ENCODE measurements at regions not wholly inside any gene's neighbourhood (a gene's known extent, or its start where the extent isn't known, plus 50 kb on each side); places are given as distances from the start of the nearest gene placed in this dataset.

GRCh38 chr16:63037761-63038396 is 1001.6 kb upstream of the CDH8 start:
- TF ChIP-seq EZH2 (IDR thresholded peaks at IDR 0.05; ENCODE audit: borderline replicate concordance, insufficient read depth, low read length, poor library complexity, severe bottlenecking) (no peak), CTCF (IDR thresholded peaks at IDR 0.05; ENCODE audit: poor library complexity, severe bottlenecking) (no peak)
